ENCODE measurements at regions not wholly inside any gene's neighbourhood (a gene's known extent, or its start where the extent isn't known, plus 50 kb on each side); places are given as distances from the start of the nearest gene placed in this dataset.

DNA sequence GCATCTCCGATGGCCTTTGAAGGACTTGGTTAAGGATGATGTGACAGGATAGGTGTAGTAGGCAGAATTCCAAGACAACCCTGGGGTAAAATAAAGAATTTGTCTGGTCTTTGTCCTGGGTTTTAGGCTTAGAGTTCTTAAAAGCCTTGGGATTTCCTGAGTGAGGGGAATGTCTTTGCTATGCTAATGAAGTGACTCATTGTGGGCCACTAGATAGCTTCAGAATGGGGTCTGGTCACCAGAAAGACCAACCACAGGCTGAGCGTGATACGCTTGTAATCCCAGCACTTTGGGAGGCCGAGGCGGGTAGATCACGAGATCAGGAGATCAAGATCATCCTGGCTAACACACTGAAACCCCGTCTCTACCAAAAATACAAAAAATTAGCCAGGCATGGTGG is 182.8 kb upstream of the TOX3 start:
- TF ChIP-seq, protein P1, sequence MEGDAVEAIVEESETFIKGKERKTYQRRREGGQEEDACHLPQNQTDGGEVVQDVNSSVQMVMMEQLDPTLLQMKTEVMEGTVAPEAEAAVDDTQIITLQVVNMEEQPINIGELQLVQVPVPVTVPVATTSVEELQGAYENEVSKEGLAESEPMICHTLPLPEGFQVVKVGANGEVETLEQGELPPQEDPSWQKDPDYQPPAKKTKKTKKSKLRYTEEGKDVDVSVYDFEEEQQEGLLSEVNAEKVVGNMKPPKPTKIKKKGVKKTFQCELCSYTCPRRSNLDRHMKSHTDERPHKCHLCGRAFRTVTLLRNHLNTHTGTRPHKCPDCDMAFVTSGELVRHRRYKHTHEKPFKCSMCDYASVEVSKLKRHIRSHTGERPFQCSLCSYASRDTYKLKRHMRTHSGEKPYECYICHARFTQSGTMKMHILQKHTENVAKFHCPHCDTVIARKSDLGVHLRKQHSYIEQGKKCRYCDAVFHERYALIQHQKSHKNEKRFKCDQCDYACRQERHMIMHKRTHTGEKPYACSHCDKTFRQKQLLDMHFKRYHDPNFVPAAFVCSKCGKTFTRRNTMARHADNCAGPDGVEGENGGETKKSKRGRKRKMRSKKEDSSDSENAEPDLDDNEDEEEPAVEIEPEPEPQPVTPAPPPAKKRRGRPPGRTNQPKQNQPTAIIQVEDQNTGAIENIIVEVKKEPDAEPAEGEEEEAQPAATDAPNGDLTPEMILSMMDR (conservative IDR thresholded peaks at IDR 0.05; ENCODE audit: low read length): no peak
- no peak for TF ChIP-seq EZH2phosphoT487 (IDR thresholded peaks at IDR 0.05; ENCODE audit: borderline replicate concordance)

All from Loucy (cell line).